SK-N-SH treated with all-trans-retinoic acid at 6 μM for 48 hours (cell line): ENCODE measurements at regions not wholly inside any gene's neighbourhood (a gene's known extent, or its start where the extent isn't known, plus 50 kb on each side); places are given as distances from the start of the nearest gene placed in this dataset.

Experiments used
- ATAC-seq: fragments of 200-7000 bp; cut with Tn5 transposase; 3 replicates; pipeline ENCODE4 v1.9.1; 2020; ENCODE audit warnings: mild to moderate bottlenecking, moderate library complexity
- ARNTL ChIP-seq: fragments of 450-650 bp; formaldehyde crosslinking; IDR thresholded peaks from 2 replicates; pipeline ENCODE4 v1.5.0; 2020; ENCODE audit warnings: low read depth, mild to moderate bottlenecking, moderate library complexity, borderline replicate concordance
- BACH2 ChIP-seq: fragments of 250-450 bp; sonication (Bioruptor Pico); IDR thresholded peaks from 2 replicates; pipeline ENCODE4 v1.9.0; 2021; ENCODE audit warnings: mild to moderate bottlenecking, borderline replicate concordance
- CSDC2 ChIP-seq: fragments of 250-450 bp; sonication (Bioruptor Pico); IDR thresholded peaks from 2 replicates; pipeline ENCODE4 v1.5.0; 2020; ENCODE audit warnings: mild to moderate bottlenecking, moderate library complexity
- CSRNP3 ChIP-seq: fragments of 250-450 bp; sonication (Bioruptor Pico); IDR thresholded peaks from 2 replicates; pipeline ENCODE4 v1.5.1; 2021; ENCODE audit warnings: mild to moderate bottlenecking, moderate library complexity
- ESRRG ChIP-seq: fragments of 250-450 bp; sonication (Bioruptor Pico); IDR thresholded peaks from 2 replicates; pipeline ENCODE4 v1.6.1; 2021; ENCODE audit warnings: mild to moderate bottlenecking
- ISL1 ChIP-seq: fragments of 250-450 bp; sonication (Bioruptor Pico); IDR thresholded peaks from 2 replicates; pipeline ENCODE4 v2.1.2; 2022; ENCODE audit warnings: mild to moderate bottlenecking, moderate library complexity
- OSR1 ChIP-seq: fragments of 250-450 bp; sonication (Bioruptor Pico); IDR thresholded peaks from 2 replicates; pipeline ENCODE4 v1.8.0; 2022; ENCODE audit warnings: moderate library complexity, mild to moderate bottlenecking, inconsistent platforms
- PATZ1 ChIP-seq: fragments of 250-450 bp; sonication (Bioruptor Pico); IDR thresholded peaks from 2 replicates; pipeline ENCODE4 v1.8.0; 2020; ENCODE audit warnings: mild to moderate bottlenecking, moderate library complexity, borderline replicate concordance
- POU6F1 ChIP-seq: fragments of 250-450 bp; sonication (Bioruptor Pico); IDR thresholded peaks from 2 replicates; pipeline ENCODE4 v1.8.0; 2021; ENCODE audit warnings: low read depth, mild to moderate bottlenecking, moderate library complexity, borderline replicate concordance
- PPARA ChIP-seq: fragments of 250-450 bp; sonication (Bioruptor Pico); IDR thresholded peaks from 2 replicates; pipeline ENCODE4 v1.5.0; 2020; ENCODE audit warnings: mild to moderate bottlenecking, borderline replicate concordance
- RARB ChIP-seq: fragments of 250-450 bp; sonication (Bioruptor Pico); IDR thresholded peaks from 2 replicates; pipeline ENCODE4 v1.8.0; 2021; ENCODE audit warnings: mild to moderate bottlenecking, moderate library complexity
- SNAI2 ChIP-seq: fragments of 250-450 bp; sonication (Bioruptor Pico); IDR thresholded peaks from 2 replicates; pipeline ENCODE4 v1.5.0; 2020; ENCODE audit warnings: mild to moderate bottlenecking, moderate library complexity
- TCF4 ChIP-seq: fragments of 250-450 bp; sonication (Bioruptor Pico); IDR thresholded peaks from 2 replicates; pipeline ENCODE4 v1.8.0; 2021; ENCODE audit warnings: mild to moderate bottlenecking, moderate library complexity, borderline replicate concordance
- TOX ChIP-seq: fragments of 250-450 bp; sonication (Bioruptor Pico); IDR thresholded peaks from 2 replicates; pipeline ENCODE4 v1.8.0; 2021; ENCODE audit warnings: mild to moderate bottlenecking, moderate library complexity, borderline replicate concordance
- TSHZ2 ChIP-seq: fragments of 250-450 bp; sonication (Bioruptor Pico); IDR thresholded peaks from 2 replicates; pipeline ENCODE4 v1.5.0; 2020; ENCODE audit warnings: mild to moderate bottlenecking, moderate library complexity
- ZC3H10 ChIP-seq: fragments of 250-450 bp; sonication (Bioruptor Pico); IDR thresholded peaks from 2 replicates; pipeline ENCODE4 v1.5.1; 2021; ENCODE audit warnings: mild to moderate bottlenecking, moderate library complexity
- ZFP3 ChIP-seq: fragments of 250-450 bp; sonication (Bioruptor Pico); IDR thresholded peaks from 2 replicates; pipeline ENCODE4 v1.5.0; 2020; ENCODE audit warnings: mild to moderate bottlenecking, moderate library complexity
- ZNF70 ChIP-seq: fragments of 450-650 bp; formaldehyde crosslinking; IDR thresholded peaks from 2 replicates; pipeline ENCODE4 v1.5.0; 2020; ENCODE audit warnings: mild to moderate bottlenecking, moderate library complexity
- ZNF8 ChIP-seq: fragments of 450-650 bp; formaldehyde crosslinking; IDR thresholded peaks from 2 replicates; pipeline ENCODE4 v1.5.0; 2020; ENCODE audit warnings: mild to moderate bottlenecking, moderate library complexity

- TF ChIP-seq ZC3H10 (CRISPR knock-in tag) (no peak), TCF4 (CRISPR knock-in tag) (peak; percentile 70; the same call in 1 of the 2 replicates)
These were observed 184.5 kb upstream of the MARCKS start for GRCh38 chr6:113672491-113673149.

GRCh38 chr6:113674075-113674474, 183.1 kb upstream of the MARCKS start:
- TF ChIP-seq PPARA (CRISPR knock-in tag) (no peak), ARNTL (CRISPR knock-in tag) (no peak), SNAI2 (CRISPR knock-in tag) (no peak), ESRRG (CRISPR knock-in tag) (no peak), PATZ1 (CRISPR knock-in tag) (no peak), POU6F1 (CRISPR knock-in tag) (no peak), ZNF70 (CRISPR knock-in tag) (no peak)
- ATAC-seq, result no peak

More at GRCh38 chr6:113672491-113673149, 184.5 kb upstream of the MARCKS start:
- peak; percentile 90 for ATAC-seq

- TF ChIP-seq ZC3H10 (CRISPR knock-in tag) (no peak), PPARA (CRISPR knock-in tag) (no peak), ESRRG (CRISPR knock-in tag) (no peak)
- no peak for ATAC-seq
These were observed 181.1 kb upstream of the MARCKS start for GRCh38 chr6:113676057-113676456.

- TF ChIP-seq PPARA (CRISPR knock-in tag) (no peak), BACH2 (CRISPR knock-in tag) (no peak), CSDC2 (CRISPR knock-in tag) (no peak), TSHZ2 (CRISPR knock-in tag) (no peak), PATZ1 (CRISPR knock-in tag) (no peak), OSR1 (CRISPR knock-in tag) (no peak), ZFP3 (CRISPR knock-in tag) (no peak), CSRNP3 (CRISPR knock-in tag) (no peak), TOX (CRISPR knock-in tag) (no peak), ARNTL (CRISPR knock-in tag) (no peak), ZNF8 (CRISPR knock-in tag) (no peak), ZNF70 (CRISPR knock-in tag) (no peak), RARB (CRISPR knock-in tag) (no peak), ISL1 (CRISPR knock-in tag) (no peak), ESRRG (CRISPR knock-in tag) (no peak)
- no peak for ATAC-seq
These were observed 180.2 kb upstream of the MARCKS start for GRCh38 chr6:113676968-113677367.
